BJ (cell line): ENCODE measurements at regions not wholly inside any gene's neighbourhood (a gene's known extent, or its start where the extent isn't known, plus 50 kb on each side); places are given as distances from the start of the nearest gene placed in this dataset.

Experiments used
- CTCF ChIA-PET: fragments of 350-600 bp; formaldehyde crosslinking; extraction: SDS; loops from one replicate; lab custom pipeline; 2021; ENCODE audit warnings: antibody characterized with exemption, inconsistent platforms; lab: Yijun Ruan, JAX
- POLR2A ChIA-PET: fragments of 300-600 bp; sonication (Branson Sonifier 250); formaldehyde crosslinking; extraction: SDS; loops from one replicate; lab custom pipeline; 2021; ENCODE audit warnings: antibody characterized with exemption; lab: Charles Lee
- DNase-seq: peaks from one replicate; pipeline ENCODE4 v3.0.0-alpha.2; 2011; ENCODE audit warnings: low read depth
- H3K27me3 ChIP-seq: 2 replicates; pipeline ENCODE4 v1.6.0; 2011; ENCODE audit warnings: low read length; ENCODE audit not compliant: control insufficient read depth, insufficient read depth
- H3K36me3 ChIP-seq: 2 replicates; pipeline ENCODE4 v1.5.1; 2011; ENCODE audit warnings: low read length; ENCODE audit not compliant: control insufficient read depth, insufficient read depth
- H3K4me3 ChIP-seq: 2 replicates; pipeline ENCODE4 v1.5.1; 2011; ENCODE audit warnings: low read depth, mild to moderate bottlenecking, control low read depth, low read length
- CTCF ChIP-seq: IDR thresholded peaks from 2 replicates; pipeline ENCODE4 v1.5.1; 2011; ENCODE audit warnings: low read depth, mild to moderate bottlenecking, control low read depth, inconsistent platforms, low read length, moderate library complexity; ENCODE audit not compliant: insufficient read depth

- no peak for TF ChIP-seq CTCF
- H3K36me3 ChIP-seq = no peaks in the 10 kb centered on the region
- ChIA-PET CTCF (no interaction called here), POLR2A (no interaction called here)
- no peaks in the 10 kb centered on the region for H3K27me3 ChIP-seq
- DNase-seq = no peak
- H3K4me3 ChIP-seq = no peak overlapping the region
These were observed 1148.6 kb upstream of the PRR20A start for GRCh38 chr13:55992145-55992544.

- no peak for TF ChIP-seq CTCF
- no peak for DNase-seq
- Histone ChIP-seq H3K27me3 (no peaks in the 10 kb centered on the region), H3K4me3 (no peak overlapping the region), H3K36me3 (no peaks in the 10 kb centered on the region)
- POLR2A ChIA-PET = no interaction called here
- CTCF ChIA-PET = interaction anchor here (0.7 kb wide), 1 partner anchor 149 kb away, joined by 3 read pairs; no protein-coding TSS in a partner anchor
These were observed 1141.0 kb upstream of the PRR20A start for GRCh38 chr13:55999709-56000108.

GRCh38 chr13:56009418-56009817, 1131.3 kb upstream of the PRR20A start:
- CTCF ChIA-PET = no interaction called here
- TF ChIP-seq CTCF = no peak
- DNase-seq = no peak

GRCh38 chr13:56012644-56013043, 1128.1 kb upstream of the PRR20A start:
- Histone ChIP-seq H3K27me3 (no peaks in the 10 kb centered on the region), H3K4me3 (no peak overlapping the region), H3K36me3 (no peaks in the 10 kb centered on the region)
- TF ChIP-seq CTCF = no peak
- DNase-seq = no peak
- ChIA-PET CTCF (no interaction called here), POLR2A (no interaction called here)

More at GRCh38 chr13:56009418-56009817, 1131.3 kb upstream of the PRR20A start:
- POLR2A ChIA-PET = no interaction called here
- H3K27me3 ChIP-seq = no peaks in the 10 kb centered on the region
- H3K36me3 ChIP-seq = no peaks in the 10 kb centered on the region
- H3K4me3 ChIP-seq = no peak overlapping the region

GRCh38 chr13:56015919-56016318, 1124.8 kb upstream of the PRR20A start:
- POLR2A ChIA-PET = no interaction called here
- CTCF ChIA-PET = no interaction called here
- no peak for TF ChIP-seq CTCF
- Histone ChIP-seq H3K4me3 (no peak overlapping the region), H3K27me3 (no peaks in the 10 kb centered on the region), H3K36me3 (no peaks in the 10 kb centered on the region)
- no peak for DNase-seq
